SK-MEL-5 (cell line): ENCODE measurements at regions not wholly inside any gene's neighbourhood (a gene's known extent, or its start where the extent isn't known, plus 50 kb on each side); places are given as distances from the start of the nearest gene placed in this dataset.
"Not testable (repeated sequence)": the region's sequence is repeated elsewhere in the genome, so short reads cannot be mapped to it uniquely, and the experiment has no call there.

Source experiments
- DNase-seq: peaks from one replicate; pipeline ENCODE4 v3.0.0-alpha.2; 2016; ENCODE audit warnings: low read depth, low spot score
- in situ Hi-C: cut with HindIII; loops from 2 replicates; pipeline ENCODE4 v1.10.0; 2016; ENCODE audit warnings: low sequenced_read_pairs, high pct_unique_total_duplicates, low pct_unique_long_range_greater_than_20kb

DNA sequence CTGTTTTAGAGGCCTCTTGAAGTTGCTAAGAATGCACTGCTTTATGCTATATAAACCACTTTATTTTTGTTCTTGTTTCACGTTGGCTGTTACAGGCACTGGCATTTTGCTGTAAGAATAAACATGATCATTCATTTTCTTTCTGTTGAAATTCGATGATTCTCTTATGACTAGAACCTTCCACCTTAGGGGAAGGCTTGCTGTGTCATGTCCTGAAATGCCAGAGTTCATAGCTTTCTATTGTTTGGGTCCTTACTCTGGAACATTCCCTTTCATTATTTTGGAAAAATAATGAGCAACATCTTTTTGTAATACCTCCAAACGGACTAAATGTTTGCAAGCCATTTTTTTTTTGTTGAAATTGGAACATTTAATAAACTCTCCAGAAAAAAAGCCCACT is 495.1 kb upstream of the POT1 start:
- DNase-seq: no peak
- in situ Hi-C loops: no loop called here

- no peak for DNase-seq
- in situ Hi-C loops: no loop called here
Measured at GRCh38 chr7:125423458-125424155, 494.0 kb upstream of the POT1 start.

- DNase-seq, in situ Hi-C loops: not testable (repeated sequence)
Measured at GRCh38 chr7:125421407-125421806, 491.8 kb upstream of the POT1 start.

DNA sequence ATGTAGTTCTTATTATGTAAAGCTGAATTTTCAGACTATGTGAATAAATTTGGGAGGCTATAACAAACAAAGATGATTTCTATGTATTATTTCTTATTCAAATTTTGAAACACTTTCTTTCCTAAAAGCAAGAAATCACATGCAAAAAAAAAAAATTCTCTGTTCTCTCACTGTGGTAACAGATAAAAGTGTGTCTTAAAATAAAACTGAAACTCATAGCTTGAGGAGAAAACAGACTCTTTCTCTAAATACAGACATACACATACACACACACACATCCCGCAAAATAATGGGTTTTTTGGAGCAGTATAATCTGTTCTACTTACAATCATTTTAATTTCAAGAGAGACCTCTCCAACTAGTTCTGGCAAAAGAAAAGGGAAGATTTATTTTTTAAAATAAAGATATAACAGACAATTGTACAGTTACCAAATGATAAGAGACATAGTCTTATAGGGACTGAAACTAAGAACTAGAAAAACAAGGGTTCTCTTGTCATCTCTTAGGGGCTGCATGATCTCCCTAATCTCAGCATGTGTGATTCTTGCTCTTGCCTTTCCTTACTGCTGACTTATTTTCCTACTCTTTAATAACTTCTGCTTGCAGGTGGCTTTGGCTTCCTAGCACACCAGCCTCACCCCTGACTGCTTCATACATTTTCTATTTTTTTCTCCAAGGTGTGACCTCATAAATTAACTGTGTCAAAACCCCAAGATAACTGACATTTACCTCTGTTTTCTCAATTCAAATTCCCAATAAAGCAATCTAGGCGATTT is 483.5 kb upstream of the POT1 start:
- in situ Hi-C loops: no loop called here
- no peak for DNase-seq

DNA sequence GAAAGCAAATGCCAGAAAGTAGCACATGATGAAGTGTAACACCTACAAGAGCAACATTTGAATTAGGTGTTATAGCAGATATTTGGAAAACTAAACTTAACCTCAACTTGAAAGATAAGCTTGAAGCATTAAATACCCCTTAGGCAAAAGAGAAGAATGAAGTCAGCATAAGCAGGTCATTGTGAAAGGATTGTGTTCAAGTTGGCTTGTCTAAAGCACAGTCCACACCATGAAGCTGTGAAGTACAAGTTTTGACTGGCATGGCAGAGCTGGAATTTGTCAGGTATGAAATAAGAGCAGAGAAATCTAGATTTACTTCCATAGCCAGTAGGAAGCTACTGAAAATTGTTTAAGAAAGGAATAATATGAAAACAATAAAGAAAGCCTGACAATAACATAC is 480.3 kb upstream of the POT1 start:
- in situ Hi-C loops: no loop called here
- DNase-seq: no peak

DNA sequence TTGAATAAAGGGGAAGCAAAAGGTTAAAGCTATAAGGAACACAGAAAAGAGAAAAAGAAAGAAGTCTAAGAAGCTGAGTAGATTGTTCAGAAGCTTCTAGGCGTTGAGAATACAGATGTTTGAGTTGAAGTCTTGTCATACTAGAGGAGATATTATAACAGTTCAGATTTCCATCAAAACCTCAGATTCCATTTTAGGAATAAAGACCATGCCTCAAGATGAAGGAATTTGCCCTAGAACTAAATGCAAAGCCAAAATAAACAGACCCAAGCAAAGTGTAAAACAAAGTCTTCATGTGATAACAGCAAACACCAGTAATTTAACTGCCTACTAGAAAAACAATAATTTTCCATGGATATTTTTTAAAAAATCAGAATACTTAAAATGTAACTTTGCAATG is 476.5 kb upstream of the POT1 start:
- in situ Hi-C loops: no loop called here
- DNase-seq: no peak

DNA sequence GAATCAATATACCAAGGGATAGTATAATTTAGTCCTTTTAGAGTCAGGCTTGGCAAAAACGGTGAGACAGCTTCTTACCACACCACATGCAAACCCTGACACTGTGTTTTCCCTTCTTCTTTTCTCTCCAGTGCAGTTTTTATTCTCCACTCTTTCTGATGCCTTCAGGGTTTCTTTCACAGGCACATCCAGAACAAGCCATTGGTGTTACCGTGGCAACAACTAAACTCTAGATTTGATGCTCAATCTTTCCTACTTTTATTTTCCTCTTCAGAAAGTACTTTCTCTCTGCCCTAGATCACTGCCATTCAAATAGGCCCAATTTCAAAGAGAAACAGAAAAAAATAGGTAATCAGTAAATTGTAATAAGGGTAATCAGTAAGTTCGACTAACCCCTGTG is 469.8 kb upstream of the POT1 start:
- in situ Hi-C loops: no loop called here
- DNase-seq: no peak

DNA sequence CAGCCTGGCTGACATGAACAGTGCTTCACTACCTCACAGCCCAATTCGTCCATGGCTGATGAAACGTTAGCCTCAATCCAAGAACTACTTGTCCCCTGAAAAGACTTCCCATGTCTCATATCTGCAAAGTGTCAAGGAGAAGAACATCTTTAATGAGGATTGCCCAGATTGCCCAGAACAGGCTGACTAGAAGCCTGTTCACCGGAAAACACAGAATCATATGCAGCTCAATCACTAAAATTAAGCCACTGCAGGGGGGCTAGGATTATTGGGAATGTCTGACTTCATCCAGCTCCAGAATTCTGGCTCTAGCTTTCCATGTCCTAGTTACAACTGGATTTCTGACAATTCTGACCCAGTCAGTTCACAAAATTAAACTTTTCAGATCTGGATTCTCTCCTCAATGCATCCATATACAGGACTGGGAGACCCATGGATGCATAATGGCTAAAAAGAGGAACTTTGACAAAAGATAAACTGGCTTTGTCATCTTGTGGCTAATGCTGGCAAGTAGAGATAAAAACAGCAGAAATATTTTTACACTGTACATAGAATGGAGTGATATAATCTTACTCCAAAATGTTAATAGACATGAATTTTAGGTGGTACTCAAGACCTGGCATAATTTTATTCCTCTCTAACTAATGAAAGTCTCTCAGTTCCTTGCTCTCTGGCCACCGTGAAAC is 467.0 kb upstream of the POT1 start:
- in situ Hi-C loops: no loop called here
- DNase-seq: no peak

DNA sequence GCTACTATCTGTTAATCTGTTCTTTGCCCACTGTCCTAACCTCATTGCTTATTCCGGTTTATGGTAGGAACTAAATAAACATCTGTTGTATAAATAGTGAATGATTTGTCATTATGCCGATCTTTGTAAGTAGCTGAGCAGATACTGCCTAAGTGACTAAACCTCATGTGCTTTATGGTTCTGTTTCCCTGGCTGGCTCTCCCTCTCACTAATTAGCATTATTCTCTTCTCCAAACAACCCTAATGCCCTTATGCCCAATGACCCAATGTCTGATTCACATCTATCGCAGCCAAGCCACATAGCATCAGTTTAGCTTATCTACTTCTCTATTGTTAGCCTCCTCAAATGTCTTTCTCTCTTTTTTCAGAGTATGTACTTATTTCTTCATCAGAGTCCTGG is 462.3 kb upstream of the POT1 start:
- in situ Hi-C loops: no loop called here
- DNase-seq: no peak

GRCh38 chr7:125390981-125391380 is 461.4 kb upstream of the POT1 start:
- DNase-seq: no peak
- in situ Hi-C loops: no loop called here

- DNase-seq: no peak
- in situ Hi-C loops: no loop called here
Measured at GRCh38 chr7:125386211-125386610, 456.6 kb upstream of the POT1 start.

DNA sequence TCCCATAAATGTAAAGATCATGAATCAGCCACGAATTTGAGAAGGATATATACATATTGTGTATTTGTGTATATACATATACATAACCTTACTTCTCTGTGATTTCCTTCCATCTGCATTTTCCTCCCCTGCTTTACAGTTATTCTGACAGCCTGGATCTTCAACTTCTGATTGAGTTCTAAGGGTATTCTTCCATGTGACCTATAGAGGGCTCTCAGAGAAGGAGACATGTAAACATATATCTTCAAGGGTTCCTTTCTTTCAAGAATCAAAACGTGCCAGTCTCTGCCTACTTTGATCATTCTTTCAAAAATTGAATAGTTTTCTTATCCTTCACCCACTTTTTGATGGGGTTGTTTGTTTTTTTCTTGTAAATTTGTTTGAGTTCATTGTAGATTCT is 453.7 kb upstream of the POT1 start:
- DNase-seq: peak; percentile 57
- in situ Hi-C loops: no loop called here

- no peak for DNase-seq
- in situ Hi-C loops: no loop called here
Measured at GRCh38 chr7:125382401-125382800, 452.8 kb upstream of the POT1 start.

- DNase-seq: no peak
- in situ Hi-C loops: no loop called here
Measured at GRCh38 chr7:125375942-125376341, 446.3 kb upstream of the POT1 start.

DNA sequence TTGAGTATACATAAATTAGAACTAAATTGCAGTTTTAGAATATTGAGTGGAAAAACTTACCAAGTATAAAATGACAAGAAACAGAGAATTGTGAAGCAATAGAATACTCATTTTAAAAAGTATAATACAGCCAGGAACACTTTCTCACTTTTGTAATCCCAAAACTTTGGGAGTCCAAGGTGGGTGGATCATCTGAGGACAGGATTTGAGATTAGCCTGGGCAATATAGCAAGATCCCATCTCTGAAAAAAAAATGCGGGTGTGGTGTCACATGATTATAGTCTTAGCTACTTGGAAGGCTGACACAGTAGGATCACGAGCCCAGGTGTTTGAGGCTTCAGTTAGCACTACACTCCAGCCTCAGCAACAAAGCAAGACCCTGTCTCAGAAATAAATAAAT is 440.9 kb upstream of the POT1 start:
- no peak for DNase-seq
- in situ Hi-C loops: no loop called here

- in situ Hi-C loops: no loop called here
- DNase-seq: no peak
Measured at GRCh38 chr7:125363873-125364272, 434.2 kb upstream of the POT1 start.

DNA sequence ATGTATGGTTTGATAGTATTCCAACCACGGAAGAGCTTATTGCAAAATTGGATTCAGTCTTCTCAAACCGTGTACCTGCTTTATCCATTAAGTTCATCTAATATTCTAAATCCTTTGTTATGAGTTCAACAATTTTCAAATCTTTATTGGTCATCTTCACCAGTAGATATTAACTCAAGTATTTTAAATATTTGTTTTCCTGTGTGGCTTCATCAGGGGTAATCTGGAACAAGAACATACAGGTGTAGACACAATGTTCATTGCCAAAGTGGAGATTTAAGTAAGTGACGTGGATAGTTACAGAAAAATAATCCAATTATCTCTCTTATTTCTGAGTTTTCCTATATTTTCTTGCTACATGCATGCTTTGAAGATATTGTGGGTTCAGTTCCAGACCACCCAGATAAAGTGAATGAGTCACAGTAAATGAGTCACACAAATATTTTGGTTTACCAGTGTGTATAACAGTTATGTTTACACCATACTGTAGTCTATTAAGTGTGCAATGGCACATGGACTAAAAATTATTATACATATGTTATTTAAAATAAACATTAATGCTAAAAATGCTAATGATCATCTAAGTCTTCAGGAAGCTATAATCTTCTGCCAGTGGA is 429.0 kb upstream of the POT1 start:
- no peak for DNase-seq
- in situ Hi-C loops: no loop called here

GRCh38 chr7:125357676-125358455 is 428.2 kb upstream of the POT1 start:
- no peak for DNase-seq

More at GRCh38 chr7:125357676-125358455, 428.2 kb upstream of the POT1 start:
- in situ Hi-C loops: no loop called here
